H1 (cell line): ENCODE measurements at regions not wholly inside any gene's neighbourhood (a gene's known extent, or its start where the extent isn't known, plus 50 kb on each side); places are given as distances from the start of the nearest gene placed in this dataset.

ENCODE experiments used
- CTCF ChIA-PET: fragments of 300-600 bp; sonication (Branson Sonifier 250); formaldehyde crosslinking; loops from one replicate; lab custom pipeline; 2021; ENCODE audit not compliant: partially characterized antibody; lab: Charles Lee
- POLR2A ChIA-PET: fragments of 300-600 bp; sonication (Branson Sonifier 250); formaldehyde crosslinking; loops from one replicate; lab custom pipeline; 2021; ENCODE audit warnings: inconsistent platforms; ENCODE audit not compliant: partially characterized antibody; lab: Charles Lee
- DNase-seq, 2 experiments: peaks; one replicate each; pipeline versions ENCODE4 v3.0.0 to v3.0.0-alpha.2; 2010 to 2022; ENCODE audit warnings: low spot score in 2 of 2, low read depth in 1 of 2, mixed read lengths in 1 of 2
- FAIRE-seq: peaks from 2 replicates; lab custom pipeline; 2011; peaks lifted over from hg19 to GRCh38; lab: Jason Lieb, UNC
- H2AFZ ChIP-seq: 2 replicates; pipeline ENCODE4 v1.8.1; 2012; ENCODE audit warnings: low read length, inconsistent platforms
- H2AK5ac ChIP-seq: 2 replicates; pipeline ENCODE4 v1.6.1; 2013; ENCODE audit warnings: low read depth, low read length
- H2BK120ac ChIP-seq: replicated peaks from 2 replicates; pipeline ENCODE3; 2013; ENCODE audit warnings: low read depth, low read length, inconsistent platforms
- H2BK12ac ChIP-seq: 2 replicates; pipeline ENCODE4 v1.6.1; 2013; ENCODE audit warnings: low read depth, low read length
- H2BK15ac ChIP-seq: 2 replicates; pipeline ENCODE4 v1.6.1; 2013; ENCODE audit warnings: low read length
- H2BK20ac ChIP-seq: 2 replicates; pipeline ENCODE4 v1.6.1; 2013; ENCODE audit warnings: low read length
- H2BK5ac ChIP-seq: 2 replicates; pipeline ENCODE4 v1.6.1; 2013; ENCODE audit warnings: low read depth, low read length
- H3K14ac ChIP-seq: 2 replicates; pipeline ENCODE4 v1.6.1; 2013; ENCODE audit warnings: inconsistent platforms; ENCODE audit not compliant: insufficient read length
- H3K18ac ChIP-seq: 2 replicates; pipeline ENCODE4 v1.6.1; 2013; ENCODE audit warnings: low read length; ENCODE audit errors: extremely low read depth
- H3K23ac ChIP-seq: 2 replicates; pipeline ENCODE4 v1.6.1; 2013; ENCODE audit warnings: inconsistent platforms; ENCODE audit not compliant: insufficient read length
- H3K23me2 ChIP-seq: 2 replicates; pipeline ENCODE4 v1.6.1; 2013; ENCODE audit warnings: low read depth, low read length
- H3K27ac ChIP-seq: 2 replicates; pipeline ENCODE4 v1.6.1; 2011; ENCODE audit warnings: low read depth, low read length, inconsistent platforms
- H3K27me3 ChIP-seq, 4 experiments: replicated peaks in 1 of 4; 1 replicate in 1 of 4; 2 replicates in 3 of 4; pipeline versions ENCODE4 v1.6.1 to v1.8.1; 2011 to 2013; ENCODE audit warnings: low read length in 3 of 4, mild to moderate bottlenecking in 3 of 4, inconsistent platforms in 2 of 4, mixed read lengths in 2 of 4, moderate library complexity in 1 of 4; ENCODE audit not compliant: control insufficient read depth in 3 of 4, insufficient read depth in 3 of 4; ENCODE audit errors: extremely low read depth in 1 of 4
- H3K36me3 ChIP-seq, 4 experiments: 2 replicates each; pipeline versions ENCODE4 v1.6.1 to v1.8.1; 2011 to 2013; ENCODE audit warnings: mild to moderate bottlenecking in 4 of 4, low read length in 3 of 4, moderate library complexity in 2 of 4, control low read depth in 1 of 4, inconsistent platforms in 1 of 4; ENCODE audit not compliant: insufficient read depth in 4 of 4, control insufficient read depth in 2 of 4
- H3K4ac ChIP-seq: replicated peaks from 2 replicates; pipeline ENCODE3; 2013; ENCODE audit warnings: low read length, low read depth, mixed read lengths, inconsistent platforms; ENCODE audit not compliant: insufficient read length
- H3K4me1 ChIP-seq, 4 experiments: replicated peaks in 1 of 4; 1 replicate in 1 of 4; 2 replicates in 3 of 4; pipeline versions ENCODE4 v1.6.1 to v1.8.1; 2011 to 2013; ENCODE audit warnings: low read length in 3 of 4, inconsistent platforms in 2 of 4, mixed read lengths in 1 of 4; ENCODE audit not compliant: insufficient read depth in 4 of 4, control insufficient read depth in 3 of 4
- H3K4me2 ChIP-seq, 2 experiments: 2 replicates each; pipeline versions ENCODE4 v1.6.1 to v1.8.1; 2011 to 2013; ENCODE audit warnings: low read depth in 2 of 2, low read length in 2 of 2, control low read depth in 1 of 2, inconsistent platforms in 1 of 2, mild to moderate bottlenecking in 1 of 2; ENCODE audit not compliant: insufficient read depth in 1 of 2
- H3K4me3 ChIP-seq, 4 experiments: fragments of 200-600, 300-600 bp in 1 of 4; sonication (generic), shearing (Covaris generic), sonication (Bioruptor Twin) in 1 of 4; 2 replicates each; pipeline versions ENCODE4 v1.5.1 to v1.8.1; 2011 to 2016; ENCODE audit warnings: low read length in 4 of 4, low read depth in 3 of 4, control low read depth in 2 of 4, inconsistent platforms in 2 of 4, mild to moderate bottlenecking in 2 of 4, mixed read lengths in 1 of 4, moderate library complexity in 1 of 4; ENCODE audit not compliant: insufficient read depth in 2 of 4; ENCODE audit errors: extremely low read depth in 1 of 4
- H3K56ac ChIP-seq: replicated peaks from 2 replicates; pipeline ENCODE3; 2013; ENCODE audit warnings: low read depth, mild to moderate bottlenecking, mixed read lengths, low read length, inconsistent platforms; ENCODE audit not compliant: insufficient read length
- H3K79me1 ChIP-seq: 2 replicates; pipeline ENCODE4 v1.6.1; 2013; ENCODE audit warnings: low read depth, low read length, control low read depth
- H3K79me2 ChIP-seq, 2 experiments: 2 replicates each; pipeline versions ENCODE4 v1.6.1 to v1.8.1; 2012 to 2013; ENCODE audit warnings: low read length in 2 of 2, mild to moderate bottlenecking in 2 of 2, inconsistent platforms in 1 of 2; ENCODE audit not compliant: insufficient read depth in 2 of 2, control insufficient read depth in 1 of 2
- H3K9ac ChIP-seq, 4 experiments: replicated peaks in 1 of 4; 1 replicate in 1 of 4; 2 replicates in 3 of 4; pipeline versions ENCODE4 v1.6.1 to v1.8.1; 2011 to 2013; ENCODE audit warnings: low read depth in 3 of 4, low read length in 3 of 4, control low read depth in 2 of 4, mild to moderate bottlenecking in 2 of 4, moderate library complexity in 2 of 4, inconsistent platforms in 1 of 4; ENCODE audit errors: extremely low read depth in 1 of 4
- H3K9me3 ChIP-seq, 2 experiments: 2 replicates each; pipeline versions ENCODE4 v1.6.1 to v1.8.1; 2012 to 2013; ENCODE audit warnings: mild to moderate bottlenecking in 2 of 2, moderate library complexity in 2 of 2, control low read depth in 1 of 2, inconsistent platforms in 1 of 2, low read depth in 1 of 2, low read length in 1 of 2, mixed read lengths in 1 of 2; ENCODE audit not compliant: insufficient read depth in 2 of 2
- H4K20me1 ChIP-seq, 2 experiments: replicated peaks in 1 of 2; 2 replicates each; pipeline versions ENCODE3 to v1.8.1; 2011 to 2013; ENCODE audit warnings: inconsistent platforms in 2 of 2, low read length in 2 of 2, mild to moderate bottlenecking in 1 of 2; ENCODE audit not compliant: insufficient read depth in 2 of 2, control insufficient read depth in 1 of 2
- H4K5ac ChIP-seq: 2 replicates; pipeline ENCODE4 v1.6.1; 2013; ENCODE audit warnings: low read length, low read depth, mixed read lengths, inconsistent platforms; ENCODE audit not compliant: insufficient read length
- H4K8ac ChIP-seq: 2 replicates; pipeline ENCODE4 v1.8.0; 2013; ENCODE audit warnings: mild to moderate bottlenecking, moderate library complexity, low read length, inconsistent platforms; ENCODE audit not compliant: insufficient read depth; ENCODE audit errors: extremely low read depth
- H4K91ac ChIP-seq: replicated peaks from 2 replicates; pipeline ENCODE3; 2013; ENCODE audit warnings: low read length, mixed read lengths, inconsistent platforms; ENCODE audit not compliant: insufficient read length
- ATF2 ChIP-seq: IDR thresholded peaks from 2 replicates; pipeline ENCODE4 v1.6.1; 2012; ENCODE audit warnings: low read length, inconsistent platforms
- CEBPB ChIP-seq: IDR thresholded peaks from 2 replicates; pipeline ENCODE4 v1.6.1; 2012; ENCODE audit warnings: low read depth, low read length
- CTBP2 ChIP-seq: IDR thresholded peaks from 2 replicates; pipeline ENCODE4 v1.7.0; 2011; ENCODE audit warnings: borderline replicate concordance, mild to moderate bottlenecking, moderate library complexity, mixed read lengths, low read length; ENCODE audit not compliant: insufficient read depth, insufficient read length
- E2F6 ChIP-seq: IDR thresholded peaks from 2 replicates; pipeline ENCODE4 v1.6.1; 2012; ENCODE audit warnings: inconsistent platforms
- FOSL1 ChIP-seq: IDR thresholded peaks from 2 replicates; pipeline ENCODE4 v1.6.1; 2011; ENCODE audit warnings: mild to moderate bottlenecking, low read depth, low read length, moderate library complexity; ENCODE audit not compliant: insufficient read depth
- GABPA ChIP-seq: IDR thresholded peaks from 2 replicates; pipeline ENCODE4 v1.6.1; 2011; ENCODE audit warnings: mild to moderate bottlenecking, low read length, moderate library complexity, borderline replicate concordance; ENCODE audit not compliant: insufficient read depth
- GTF2F1 ChIP-seq: IDR thresholded peaks from 2 replicates; pipeline ENCODE4 v1.6.1; 2012; ENCODE audit warnings: low read depth, low read length, improper control_type of control experiment, borderline replicate concordance
- NANOG ChIP-seq: IDR thresholded peaks from 2 replicates; pipeline ENCODE4 v1.6.1; 2011; ENCODE audit warnings: low read length, low read depth, mild to moderate bottlenecking, inconsistent platforms; ENCODE audit not compliant: insufficient read depth, poor library complexity, severe bottlenecking
- PHF8 ChIP-seq: fragments of 200-600 bp; sonication (generic); conservative IDR thresholded peaks from 2 replicates; pipeline ENCODE4 v1.7.1; 2012; ENCODE audit warnings: low read depth, mild to moderate bottlenecking, inconsistent platforms, low read length, moderate library complexity
- RAD21 ChIP-seq, 2 experiments: IDR thresholded peaks in 1 of 2; conservative IDR thresholded peaks in 1 of 2; 2 replicates each; pipeline ENCODE4 v1.6.1; 2011; ENCODE audit warnings: low read depth in 2 of 2, low read length in 2 of 2, improper control_type of control experiment in 1 of 2, inconsistent platforms in 1 of 2, mild to moderate bottlenecking in 1 of 2, moderate library complexity in 1 of 2
- RNF2 ChIP-seq: fragments of 200-900, 300-1000 bp; sonication (generic); IDR thresholded peaks from 2 replicates; pipeline ENCODE4 v1.7.1; 2016; ENCODE audit warnings: borderline replicate concordance, low read depth, mild to moderate bottlenecking, antibody characterized with exemption, low read length; ENCODE audit not compliant: poor library complexity, severe bottlenecking; ENCODE audit errors: missing control alignments
- SP2 ChIP-seq: IDR thresholded peaks from 2 replicates; pipeline ENCODE4 v1.6.1; 2012; ENCODE audit warnings: mild to moderate bottlenecking, low read length, inconsistent platforms

GRCh38 chr2:239797316-239797715 lies 227.8 kb downstream of the NDUFA10 start:
- Histone ChIP-seq H3K4me3 (no peak overlapping the region), H3K23me2 (no peaks in the 10 kb centered on the region), H2BK5ac (no peak overlapping the region), H2BK20ac (no peak overlapping the region), H3K4ac (no peak overlapping the region), H2AK5ac (no peak overlapping the region), H3K4me2 (no peak overlapping the region), H2BK120ac (no peak overlapping the region), H4K20me1 (no peaks in the 10 kb centered on the region), H2AFZ (no peak overlapping the region), H3K36me3 (no peaks in the 10 kb centered on the region), H2BK15ac (no peak overlapping the region), H3K79me1 (no peaks in the 10 kb centered on the region), H3K79me2 (no peaks in the 10 kb centered on the region), H3K9ac (no peak overlapping the region), H4K8ac (no peak overlapping the region), H3K14ac (no peak overlapping the region), H3K18ac (no peak overlapping the region), H4K5ac (no peak overlapping the region), H3K27ac (no peak overlapping the region), H3K27me3 (no peaks in the 10 kb centered on the region), H3K9me3 (no peaks in the 10 kb centered on the region), H4K91ac (no peak overlapping the region), H2BK12ac (no peak overlapping the region), H3K4me1 (no peaks in the 10 kb centered on the region), H3K23ac (no peak overlapping the region), H3K56ac (no peak overlapping the region)
- DNase-seq, result no peak
- POLR2A ChIA-PET, result no interaction called here
- CTCF ChIA-PET, result interaction anchor here (0.8 kb wide), 1 partner anchor 86 kb away, joined by 3 read pairs; no protein-coding TSS in a partner anchor
- FAIRE-seq, result no peak
- no peak for TF ChIP-seq CEBPB
- no peak for TF ChIP-seq SP2
- no peak for TF ChIP-seq NANOG
- no peak for TF ChIP-seq CTBP2
- no peak for TF ChIP-seq PHF8
- TF ChIP-seq RNF2, result no peak
- no peak for TF ChIP-seq RAD21 (IDR thresholded peaks at IDR 0.05 in 1 of 2, conservative IDR thresholded peaks at IDR 0.05 in 1 of 2; ENCODE audit: low read depth in 2 of 2, low read length in 2 of 2)
- TF ChIP-seq ATF2, result no peak
- TF ChIP-seq GABPA, result no peak
- TF ChIP-seq FOSL1, result no peak
- no peak for TF ChIP-seq E2F6
- no peak for TF ChIP-seq GTF2F1
